ENCODE measurements at regions not wholly inside any gene's neighbourhood (a gene's known extent, or its start where the extent isn't known, plus 50 kb on each side); places are given as distances from the start of the nearest gene placed in this dataset.

- no peak for TF ChIP-seq CTCF (IDR thresholded peaks at IDR 0.05)
- no peak for TF ChIP-seq EZH2 (IDR thresholded peaks at IDR 0.05)
Observed at GRCh38 chr4:152206185-152206584, 329.7 kb downstream of the FBXW7 start.
